ENCODE measurements at regions not wholly inside any gene's neighbourhood (a gene's known extent, or its start where the extent isn't known, plus 50 kb on each side); places are given as distances from the start of the nearest gene placed in this dataset.

DNA sequence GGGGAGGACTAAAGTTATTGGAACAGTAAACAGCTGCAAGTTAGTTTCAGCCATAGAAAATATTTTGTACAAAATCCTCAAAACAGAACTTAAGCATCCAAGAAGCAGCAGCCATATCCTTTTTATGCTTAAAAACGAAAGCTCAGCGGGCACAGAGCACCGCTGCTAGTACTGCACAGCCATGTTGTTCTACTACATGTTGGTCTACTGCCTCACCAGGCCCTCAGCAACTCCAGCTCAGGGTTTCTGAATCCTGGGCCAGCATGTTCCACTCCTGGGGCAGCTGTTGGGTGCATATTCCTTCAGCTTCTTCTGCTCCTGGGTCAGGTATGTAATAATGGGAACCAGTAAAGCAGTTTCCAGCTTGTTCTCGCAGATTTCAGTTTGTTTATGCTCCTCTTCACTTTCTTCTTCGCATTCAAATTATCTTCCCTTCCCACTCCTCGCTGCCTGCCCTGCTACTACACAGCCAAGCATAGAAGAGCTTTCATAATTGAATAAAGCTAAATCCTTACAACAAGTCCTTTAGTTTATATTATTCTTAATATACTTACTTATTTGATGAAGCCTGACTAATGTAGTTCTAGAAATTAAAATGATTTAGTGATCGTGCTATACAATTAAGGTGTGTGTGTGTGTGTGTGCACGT lies 820.5 kb upstream of the ATXN8OS start:
- no peak for TF ChIP-seq EZH2 (optimal IDR thresholded peaks at IDR 0.05; ENCODE audit: low read depth, low read length)
- TF ChIP-seq, protein P1, sequence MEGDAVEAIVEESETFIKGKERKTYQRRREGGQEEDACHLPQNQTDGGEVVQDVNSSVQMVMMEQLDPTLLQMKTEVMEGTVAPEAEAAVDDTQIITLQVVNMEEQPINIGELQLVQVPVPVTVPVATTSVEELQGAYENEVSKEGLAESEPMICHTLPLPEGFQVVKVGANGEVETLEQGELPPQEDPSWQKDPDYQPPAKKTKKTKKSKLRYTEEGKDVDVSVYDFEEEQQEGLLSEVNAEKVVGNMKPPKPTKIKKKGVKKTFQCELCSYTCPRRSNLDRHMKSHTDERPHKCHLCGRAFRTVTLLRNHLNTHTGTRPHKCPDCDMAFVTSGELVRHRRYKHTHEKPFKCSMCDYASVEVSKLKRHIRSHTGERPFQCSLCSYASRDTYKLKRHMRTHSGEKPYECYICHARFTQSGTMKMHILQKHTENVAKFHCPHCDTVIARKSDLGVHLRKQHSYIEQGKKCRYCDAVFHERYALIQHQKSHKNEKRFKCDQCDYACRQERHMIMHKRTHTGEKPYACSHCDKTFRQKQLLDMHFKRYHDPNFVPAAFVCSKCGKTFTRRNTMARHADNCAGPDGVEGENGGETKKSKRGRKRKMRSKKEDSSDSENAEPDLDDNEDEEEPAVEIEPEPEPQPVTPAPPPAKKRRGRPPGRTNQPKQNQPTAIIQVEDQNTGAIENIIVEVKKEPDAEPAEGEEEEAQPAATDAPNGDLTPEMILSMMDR (IDR thresholded peaks at IDR 0.05; ENCODE audit: low read length), result no peak
